Activated naive CD4-positive, alpha-beta T cell treated with anti-CD3 and anti-CD28 coated beads, Interleukin-2, amount 50 U/mL, for 72 hours (primary cell): ENCODE measurements at regions not wholly inside any gene's neighbourhood (a gene's known extent, or its start where the extent isn't known, plus 50 kb on each side); places are given as distances from the start of the nearest gene placed in this dataset.
A peak's percentile ranks its signal among the peaks of the same experiment; 100 is the strongest.

Experiments
- ATAC-seq, 2 donors: fragments of 150-1000 bp; cut with Tn5 transposase; 2 replicates each; pipeline ENCODE4 v1.10.0; 2021; ENCODE audit warnings: mild to moderate bottlenecking in 2 of 2, moderate library complexity in 2 of 2
- DNase-seq, 2 donors: peaks; one replicate each; pipeline ENCODE4 v3.0.0; 2021 to 2022; ENCODE audit warnings: low spot score in 2 of 2
- H3K27ac Mint-ChIP-seq, 2 donors: one replicate each; pipeline ENCODE4 v1.8.0; 2022; ENCODE audit warnings: mild to moderate bottlenecking in 2 of 2, mixed read lengths in 2 of 2
- H3K36me3 Mint-ChIP-seq, 2 donors: one replicate each; pipeline ENCODE4 v1.8.0; 2022; ENCODE audit warnings: mixed read lengths in 2 of 2
- H3K9me3 Mint-ChIP-seq, 2 donors: one replicate each; pipeline ENCODE4 v1.8.0; 2022; ENCODE audit warnings: mixed read lengths in 2 of 2

- peak overlapping the region in 1 of 2 donors; percentile 46 for H3K27ac Mint-ChIP-seq
- peaks cover 0 to 8% of the 10 kb centered on the region in 2 donors for H3K36me3 Mint-ChIP-seq
- no peak for DNase-seq
- ATAC-seq = peak in 1 of 2 donors; percentile 31
- peaks cover 2 to 9% of the 10 kb centered on the region in 2 donors for H3K9me3 Mint-ChIP-seq
These were observed 89.7 kb upstream of the CPM start for GRCh38 chr12:69022674-69023073.

DNA sequence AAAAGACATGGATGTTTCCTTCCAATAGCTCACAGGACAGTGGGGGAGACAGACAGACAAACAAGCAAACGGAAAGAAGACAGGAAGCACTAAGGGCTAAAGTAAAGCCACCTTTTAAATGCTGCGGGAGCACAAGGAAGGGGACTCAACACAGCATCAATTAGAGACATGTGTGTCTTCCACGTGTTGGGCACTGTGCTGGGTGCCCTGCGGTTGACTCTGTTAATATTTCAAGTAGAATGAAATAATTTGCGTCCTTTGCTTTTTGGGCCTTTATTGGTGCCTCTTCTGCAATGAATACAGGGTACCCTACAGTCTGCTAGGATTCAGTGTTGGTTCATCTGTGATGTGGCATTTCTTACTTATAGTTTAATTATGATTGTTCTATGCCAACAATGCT lies 90.9 kb upstream of the CPM start:
- Mint-ChIP-seq H3K9me3 (peaks cover 2 to 9% of the 10 kb centered on the region in 2 donors), H3K36me3 (peaks cover 0 to 8% of the 10 kb centered on the region in 2 donors), H3K27ac (no peak overlapping the region)
- ATAC-seq (no peak), DNase-seq (no peak)

DNA sequence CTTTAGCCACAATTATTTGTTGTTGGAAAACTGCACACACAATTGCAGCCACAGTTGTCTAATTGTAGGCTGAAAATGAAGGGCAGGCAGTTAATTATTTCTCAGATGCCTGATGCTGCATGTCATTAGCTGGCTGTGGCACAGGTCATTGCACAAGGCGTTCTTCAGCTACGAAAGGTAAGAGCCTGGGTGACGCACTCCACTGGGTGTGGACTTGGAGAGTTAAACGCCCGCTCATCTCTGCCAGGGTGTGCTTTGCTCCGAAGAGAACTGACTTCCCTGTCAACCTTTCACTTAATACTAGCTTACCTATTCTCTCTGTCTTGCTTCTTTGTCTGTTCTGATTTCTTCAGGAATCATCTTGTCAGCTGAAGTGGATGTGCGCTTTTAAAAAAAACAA lies 91.4 kb upstream of the CPM start:
- no peak overlapping the region for H3K27ac Mint-ChIP-seq
- no peak for ATAC-seq
- H3K36me3 Mint-ChIP-seq = peaks cover 0 to 8% of the 10 kb centered on the region in 2 donors
- no peak for DNase-seq
- peaks cover 2 to 9% of the 10 kb centered on the region in 2 donors for H3K9me3 Mint-ChIP-seq

DNA sequence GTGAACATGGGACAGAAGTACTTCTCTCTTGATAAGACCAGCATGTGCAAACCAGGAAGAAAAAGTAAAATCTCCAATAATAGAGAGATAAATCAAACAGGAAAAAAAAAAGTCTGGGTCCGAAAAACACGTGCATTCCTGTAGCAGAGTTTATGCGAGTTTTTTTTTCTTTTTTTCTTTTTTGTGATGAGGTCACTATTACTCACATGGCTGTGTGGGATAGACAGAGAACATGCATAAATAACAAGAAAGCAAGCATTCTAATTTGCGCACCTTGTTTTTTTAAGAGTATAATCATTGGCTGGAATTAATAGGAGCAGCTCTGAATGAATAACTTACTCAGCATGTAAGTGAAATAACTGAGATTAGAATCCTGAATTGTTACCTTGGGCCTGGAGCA lies 91.9 kb upstream of the CPM start:
- H3K36me3 Mint-ChIP-seq = peaks cover 0 to 6% of the 10 kb centered on the region in 2 donors
- peaks cover under 1 to 7% of the 10 kb centered on the region in 2 donors for H3K9me3 Mint-ChIP-seq
- ATAC-seq (no peak), DNase-seq (no peak)
- H3K27ac Mint-ChIP-seq = no peak overlapping the region

GRCh38 chr12:69026336-69026735 lies 93.4 kb upstream of the CPM start:
- Mint-ChIP-seq H3K27ac (no peak overlapping the region), H3K36me3 (no peaks in the 10 kb centered on the region), H3K9me3 (no peaks in the 10 kb centered on the region)
- DNase-seq (no peak), ATAC-seq (no peak)

GRCh38 chr12:69027411-69027881 lies 94.5 kb upstream of the CPM start:
- Mint-ChIP-seq H3K27ac (no peak overlapping the region), H3K36me3 (no peaks in the 10 kb centered on the region), H3K9me3 (no peaks in the 10 kb centered on the region)
- DNase-seq (no peak), ATAC-seq (no peak)

DNA sequence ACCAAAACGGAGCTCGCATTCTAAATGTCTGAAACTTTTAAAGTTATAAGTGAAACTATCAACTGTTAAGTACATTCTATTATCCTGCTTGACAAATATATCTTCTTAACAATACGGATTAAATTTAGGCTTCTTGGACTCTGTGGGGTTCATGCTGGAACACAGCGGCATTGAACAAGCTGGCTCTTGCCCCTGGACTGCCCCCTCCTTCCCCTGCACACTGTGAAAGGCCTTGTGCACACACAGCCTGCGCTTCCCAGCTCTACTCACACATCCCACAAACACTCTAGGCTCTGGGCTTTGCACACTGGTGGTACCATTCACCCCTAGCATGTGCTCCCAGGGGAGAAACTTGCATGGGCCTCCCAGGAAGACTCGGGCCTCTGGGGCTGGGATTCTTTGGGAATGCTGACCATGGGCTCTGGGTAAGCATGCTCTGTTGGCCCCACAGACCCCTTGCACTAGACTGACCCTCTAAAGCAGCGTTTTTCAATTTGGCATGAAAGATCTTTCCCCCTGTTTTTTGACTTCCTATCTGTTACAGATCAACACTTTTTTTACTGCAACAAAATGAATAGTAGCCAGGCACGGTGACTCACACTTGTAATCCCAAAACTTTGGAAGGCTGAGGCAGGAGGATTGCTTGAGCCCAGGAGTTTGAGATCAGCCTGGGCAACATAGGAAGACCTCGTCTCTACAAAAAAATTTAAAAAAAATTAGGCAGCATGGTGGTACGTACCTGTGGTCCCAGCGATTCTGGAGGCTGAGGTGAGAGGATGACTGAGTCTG lies 96.2 kb upstream of the CPM start:
- no peaks in the 10 kb centered on the region for H3K36me3 Mint-ChIP-seq
- no peak for ATAC-seq
- DNase-seq = no peak
- H3K9me3 Mint-ChIP-seq = no peaks in the 10 kb centered on the region
- no peak overlapping the region for H3K27ac Mint-ChIP-seq

DNA sequence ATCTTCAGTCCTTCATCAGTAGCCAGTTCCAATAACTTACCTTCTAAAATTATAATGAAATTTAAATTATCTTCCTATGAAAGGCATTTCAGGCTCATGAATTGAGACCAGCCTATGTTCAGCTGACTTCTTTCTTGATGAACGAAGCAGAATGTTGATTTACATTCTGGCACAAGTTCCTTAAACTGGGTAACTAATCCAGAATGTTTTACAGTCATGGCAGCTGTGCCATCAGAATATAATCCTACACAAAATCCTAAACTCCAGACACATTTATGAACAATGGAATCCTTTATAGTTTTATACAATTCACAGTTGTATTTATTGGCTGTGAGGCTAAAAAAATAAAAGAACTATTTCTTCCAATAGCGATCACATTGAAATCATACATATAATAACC lies 97.3 kb upstream of the CPM start:
- H3K27ac Mint-ChIP-seq = no peak overlapping the region

GRCh38 chr12:69036533-69036932 lies 103.6 kb upstream of the CPM start:
- no peaks in the 10 kb centered on the region for H3K9me3 Mint-ChIP-seq
- DNase-seq = no peak
- ATAC-seq = no peak
- H3K36me3 Mint-ChIP-seq = no peaks in the 10 kb centered on the region
- no peak overlapping the region for H3K27ac Mint-ChIP-seq

More for the DNA sequence above, 97.3 kb upstream of the CPM start:
- H3K9me3 Mint-ChIP-seq = no peaks in the 10 kb centered on the region
- ATAC-seq (no peak), DNase-seq (no peak)
- H3K36me3 Mint-ChIP-seq = no peaks in the 10 kb centered on the region

DNA sequence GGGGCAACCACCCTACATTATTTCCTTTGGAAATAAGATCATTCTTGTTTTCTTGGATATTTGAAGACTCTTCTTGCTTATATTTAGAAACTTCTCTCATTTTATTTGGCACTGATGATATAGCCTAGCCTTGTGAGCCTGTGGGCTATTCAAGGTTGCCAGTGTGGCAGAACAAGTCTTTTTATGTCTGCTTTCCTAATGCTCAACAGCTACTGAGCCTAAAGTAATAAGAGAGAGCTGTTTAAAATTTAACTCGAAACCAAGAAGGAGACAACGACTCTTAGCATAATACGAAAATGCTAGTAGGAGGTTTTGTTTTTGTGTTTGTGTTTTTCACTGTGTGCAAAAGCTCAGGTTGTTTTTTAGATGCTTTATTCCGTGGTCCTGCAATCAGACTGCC lies 104.0 kb upstream of the CPM start:
- no peak overlapping the region for H3K27ac Mint-ChIP-seq
- DNase-seq (no peak), ATAC-seq (no peak)
- H3K36me3 Mint-ChIP-seq = no peaks in the 10 kb centered on the region
- no peaks in the 10 kb centered on the region for H3K9me3 Mint-ChIP-seq

DNA sequence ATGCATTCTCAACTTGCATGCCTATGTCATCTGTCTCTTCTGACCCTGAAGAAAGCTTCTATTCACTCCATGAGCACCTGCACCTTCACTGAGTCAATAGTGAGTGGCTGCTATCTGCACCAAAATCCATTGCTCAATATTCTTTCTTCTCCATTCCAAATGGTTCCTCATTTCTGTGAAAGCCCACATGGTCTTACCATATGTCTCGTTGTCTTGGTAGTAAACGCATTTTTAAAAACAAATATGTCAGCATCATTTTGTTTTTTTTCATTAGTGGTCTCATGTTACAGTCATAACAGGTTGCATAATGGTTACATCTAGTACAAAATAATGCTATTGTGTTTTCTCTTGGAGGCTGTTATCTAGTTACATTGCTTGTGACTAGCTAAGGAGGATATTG lies 106.9 kb upstream of the CPM start:
- no peak for DNase-seq
- Mint-ChIP-seq H3K27ac (no peak overlapping the region), H3K9me3 (no peaks in the 10 kb centered on the region), H3K36me3 (no peaks in the 10 kb centered on the region)
- ATAC-seq = no peak

DNA sequence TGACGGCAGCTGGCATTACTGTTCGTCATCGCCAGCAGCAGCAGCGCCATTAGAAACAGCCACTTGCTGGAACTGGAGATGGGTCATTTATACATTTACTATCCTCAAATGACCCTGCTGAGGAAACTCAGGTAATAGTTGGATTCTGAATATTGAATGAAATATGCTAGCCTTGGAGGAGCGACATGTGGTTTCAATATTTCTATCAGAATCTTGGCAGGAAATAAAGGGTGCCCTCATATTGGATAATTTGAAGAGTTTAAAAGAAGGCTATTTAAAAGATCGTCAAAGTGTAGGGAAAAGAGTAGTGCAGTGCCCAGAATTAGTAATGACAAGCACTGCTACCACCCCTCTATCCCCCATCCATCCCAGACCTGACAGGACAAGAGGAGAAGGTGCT lies 109.6 kb upstream of the CPM start:
- DNase-seq (no peak), ATAC-seq (no peak)
- no peak overlapping the region for H3K27ac Mint-ChIP-seq
- no peaks in the 10 kb centered on the region for H3K36me3 Mint-ChIP-seq
- H3K9me3 Mint-ChIP-seq = no peaks in the 10 kb centered on the region

DNA sequence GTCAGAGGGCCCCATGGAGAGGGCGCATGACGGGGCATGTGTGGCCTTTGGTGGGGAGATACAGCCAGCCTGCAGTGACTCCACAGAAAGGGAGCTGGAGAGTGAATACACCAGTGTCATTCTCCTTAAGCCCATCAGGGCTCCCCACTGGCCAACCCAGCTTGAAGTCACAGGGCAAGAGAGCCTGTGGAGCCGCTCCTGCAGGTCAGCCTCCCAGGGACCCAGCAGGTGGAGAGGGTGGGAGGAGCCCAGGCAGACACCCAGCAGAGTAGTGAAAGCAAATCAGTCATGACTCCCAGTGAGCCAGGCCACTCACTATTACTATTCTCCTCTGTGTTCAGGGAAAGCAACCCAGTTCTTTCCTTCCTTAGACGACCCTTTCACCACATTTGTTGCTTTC lies 110.0 kb upstream of the CPM start:
- no peak for DNase-seq
- no peaks in the 10 kb centered on the region for H3K9me3 Mint-ChIP-seq
- ATAC-seq = peak in 1 of 2 donors; percentile 22

GRCh38 chr12:69044887-69045286 lies 111.9 kb upstream of the CPM start:
- DNase-seq = no peak
- Mint-ChIP-seq H3K9me3 (peaks cover 0 to 9% of the 10 kb centered on the region in 2 donors), H3K36me3 (peaks cover 0 to 12% of the 10 kb centered on the region in 2 donors), H3K27ac (no peak overlapping the region)
- no peak for ATAC-seq

More for the DNA sequence above, 110.0 kb upstream of the CPM start:
- H3K27ac Mint-ChIP-seq = no peak overlapping the region
- H3K36me3 Mint-ChIP-seq = peaks cover 0 to 2% of the 10 kb centered on the region in 2 donors

DNA sequence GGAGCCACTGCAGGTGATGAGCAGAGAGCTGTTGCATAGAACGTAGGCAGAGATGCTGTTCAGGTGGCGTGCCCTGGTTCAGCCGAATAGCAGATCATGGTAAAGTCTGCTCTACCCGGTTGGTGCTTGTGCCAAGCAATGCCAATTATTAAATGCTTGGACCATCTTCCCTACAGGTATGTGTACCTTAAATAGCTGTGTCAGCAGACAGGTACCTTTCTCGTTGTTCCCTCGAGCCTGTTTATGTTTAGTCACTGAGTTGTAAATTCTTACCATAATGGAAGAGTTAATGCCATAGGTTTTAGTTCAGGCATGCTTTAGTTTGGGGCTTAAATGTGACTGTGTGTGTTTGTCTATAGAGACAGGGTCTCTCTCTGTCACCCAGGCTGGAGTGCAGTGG lies 112.5 kb upstream of the CPM start:
- H3K36me3 Mint-ChIP-seq = peaks cover 0 to 12% of the 10 kb centered on the region in 2 donors
- ATAC-seq (no peak), DNase-seq (no peak)
- H3K9me3 Mint-ChIP-seq = peaks cover 0 to 11% of the 10 kb centered on the region in 2 donors
- no peak overlapping the region for H3K27ac Mint-ChIP-seq

DNA sequence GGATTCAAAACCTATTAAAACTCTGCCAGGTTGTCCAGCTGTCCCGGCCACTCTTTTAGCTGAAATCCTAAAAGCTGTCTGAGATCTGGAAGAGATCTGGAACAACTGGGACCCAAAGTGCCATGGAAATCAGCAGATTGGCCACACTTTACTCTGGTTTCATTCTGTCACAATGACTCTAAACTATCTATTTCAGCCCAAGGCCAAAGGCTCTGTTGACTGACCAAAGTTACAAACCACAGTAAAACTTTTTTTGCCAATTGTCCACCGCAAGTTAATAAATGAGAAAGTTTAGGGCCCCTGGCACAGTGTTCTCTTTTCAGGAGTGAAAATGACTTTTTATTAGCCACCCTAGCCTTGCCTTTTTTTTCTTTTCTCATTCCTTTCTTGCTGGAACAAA lies 113.4 kb upstream of the CPM start:
- DNase-seq = no peak
- no peak for ATAC-seq
- Mint-ChIP-seq H3K36me3 (peaks cover 6 to 20% of the 10 kb centered on the region in 2 donors), H3K27ac (no peak overlapping the region), H3K9me3 (peaks cover 0 to 19% of the 10 kb centered on the region in 2 donors)

GRCh38 chr12:69046920-69047319 lies 113.9 kb upstream of the CPM start:
- H3K27ac Mint-ChIP-seq = no peak overlapping the region
- peaks cover 6 to 23% of the 10 kb centered on the region in 2 donors for H3K36me3 Mint-ChIP-seq
- ATAC-seq = no peak
- H3K9me3 Mint-ChIP-seq = peaks cover 0 to 22% of the 10 kb centered on the region in 2 donors
- no peak for DNase-seq

DNA sequence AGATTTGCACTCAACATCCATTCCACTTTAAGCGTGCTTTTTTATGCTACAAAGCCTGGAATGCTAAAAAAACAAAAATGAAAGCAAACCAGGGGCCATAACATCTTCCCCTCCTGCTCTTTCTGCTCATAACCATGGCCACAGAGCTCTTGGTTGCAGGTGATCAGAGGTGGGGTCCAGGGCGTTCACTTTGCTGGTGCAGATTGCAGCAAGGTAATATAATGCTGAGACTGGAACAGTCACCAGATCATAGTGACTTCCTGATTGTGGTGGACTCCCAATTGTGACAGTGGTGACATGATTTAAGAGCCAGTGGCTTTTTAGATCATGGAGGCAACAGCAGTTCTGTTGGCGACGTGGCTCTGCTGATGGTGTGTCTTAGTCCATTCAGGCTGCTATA lies 115.0 kb upstream of the CPM start:
- Mint-ChIP-seq H3K36me3 (peaks cover 6 to 23% of the 10 kb centered on the region in 2 donors), H3K9me3 (peaks cover 0 to 22% of the 10 kb centered on the region in 2 donors), H3K27ac (no peak overlapping the region)
- ATAC-seq (no peak), DNase-seq (no peak)
